CD4-positive, alpha-beta T cell (primary cell): ENCODE measurements at regions not wholly inside any gene's neighbourhood (a gene's known extent, or its start where the extent isn't known, plus 50 kb on each side); places are given as distances from the start of the nearest gene placed in this dataset.
"Not testable (repeated sequence)": the region's sequence is repeated elsewhere in the genome, so short reads cannot be mapped to it uniquely, and the experiment has no call there.

Experiments used
- ATAC-seq: fragments of 200-7000 bp; cut with Tn5 transposase; one replicate; pipeline ENCODE4 v1.10.0; 2022; ENCODE audit warnings: mild to moderate bottlenecking; ENCODE audit not compliant: poor library complexity
- CTCF ChIA-PET: fragments of 350-600 bp; sonication (Branson Sonifier 250); formaldehyde crosslinking; loops from one replicate; lab custom pipeline; 2021; ENCODE audit warnings: antibody characterized with exemption, inconsistent platforms; lab: Charles Lee
- POLR2A ChIA-PET: fragments of 350-600 bp; sonication (Branson Sonifier 250); formaldehyde crosslinking; loops from one replicate; lab custom pipeline; 2021; ENCODE audit warnings: antibody characterized with exemption, inconsistent platforms; lab: Charles Lee
- DNase-seq, 14 experiments: peaks; one replicate each; pipeline ENCODE4 v3.0.0-alpha.2; 2013 to 2020; ENCODE audit warnings: mixed read lengths in 2 of 14
- H3K27ac ChIP-seq, 2 donors: one replicate each; pipeline versions ENCODE4 v1.5.1 to v1.7.0; 2013; ENCODE audit warnings: low read length in 2 of 2, low read depth in 1 of 2, mild to moderate bottlenecking in 1 of 2
- H3K27me3 ChIP-seq, 2 experiments: 1 replicate in 1 of 2; 2 replicates in 1 of 2; pipeline versions ENCODE4 v1.6.1 to v1.7.0; 2013; ENCODE audit warnings: low read length in 2 of 2, control low read depth in 1 of 2, mild to moderate bottlenecking in 1 of 2, moderate library complexity in 1 of 2; ENCODE audit not compliant: insufficient read depth in 2 of 2, control insufficient read depth in 1 of 2
- H3K36me3 ChIP-seq: one replicate; pipeline ENCODE4 v1.6.1; 2013; ENCODE audit warnings: low read length, control low read depth; ENCODE audit not compliant: insufficient read depth
- H3K4me1 ChIP-seq: one replicate; pipeline ENCODE4 v1.6.1; 2013; ENCODE audit warnings: low read length, control low read depth; ENCODE audit not compliant: insufficient read depth
- H3K4me3 ChIP-seq: one replicate; pipeline ENCODE4 v1.5.1; 2013; ENCODE audit warnings: mild to moderate bottlenecking, low read length, moderate library complexity
- H3K9me3 ChIP-seq, 2 experiments: 1 replicate in 1 of 2; 2 replicates in 1 of 2; pipeline versions ENCODE4 v1.6.1 to v1.7.0; 2013; ENCODE audit warnings: low read length in 2 of 2, mild to moderate bottlenecking in 2 of 2, control low read depth in 1 of 2, moderate library complexity in 1 of 2; ENCODE audit not compliant: control insufficient read depth in 1 of 2, insufficient read depth in 1 of 2
- H3K27ac Mint-ChIP-seq: one replicate; pipeline ENCODE4 v1.8.0; 2020; ENCODE audit warnings: mixed read lengths
- H3K27me3 Mint-ChIP-seq: one replicate; pipeline ENCODE4 v1.8.0; 2021; ENCODE audit warnings: mixed read lengths
- H3K36me3 Mint-ChIP-seq: one replicate; pipeline ENCODE4 v1.8.0; 2021; ENCODE audit warnings: low read depth, mixed read lengths
- H3K4me1 Mint-ChIP-seq: one replicate; pipeline ENCODE4 v1.8.0; 2021; ENCODE audit warnings: low read depth, mixed read lengths
- H3K4me3 Mint-ChIP-seq: one replicate; pipeline ENCODE4 v1.8.0; 2020; ENCODE audit warnings: mild to moderate bottlenecking, mixed read lengths
- H3K9me3 Mint-ChIP-seq: one replicate; pipeline ENCODE4 v1.8.0; 2020; ENCODE audit warnings: mixed read lengths
- CTCF ChIP-seq: fragments of 200-600 bp; IDR thresholded peaks from one replicate; pipeline ENCODE4 v1.8.0; 2022; ENCODE audit warnings: antibody characterized with exemption, mild to moderate bottlenecking
- intact Hi-C, 2 experiments: fragments of 100-400 bp; cut with DNase I in 1 of 2; cut with micrococcal nuclease in 1 of 2; formaldehyde crosslinking; loops; one replicate each; pipeline versions ENCODE4 v1.15.1 to v1.9.0; 2023 to 2025; cut with DNase I, micrococcal nuclease

- H3K4me3 Mint-ChIP-seq: no peak overlapping the region
- ATAC-seq (no peak), DNase-seq (no peak)
- H3K27me3 Mint-ChIP-seq: peaks cover 4% of the 10 kb centered on the region
- no peaks in the 10 kb centered on the region for H3K4me1 Mint-ChIP-seq
- ChIA-PET POLR2A (no interaction called here), CTCF (no interaction called here)
- intact Hi-C loops: no loop called here
- H3K27ac Mint-ChIP-seq: no peak overlapping the region
- Histone ChIP-seq H3K4me1 (no peaks in the 10 kb centered on the region), H3K27me3 (no peaks in the 10 kb centered on the region), H3K27ac (no peak overlapping the region), H3K4me3 (no peak overlapping the region), H3K9me3 (no peaks in the 10 kb centered on the region), H3K36me3 (no peaks in the 10 kb centered on the region)
- TF ChIP-seq CTCF: no peak
- H3K36me3 Mint-ChIP-seq: no peaks in the 10 kb centered on the region
- H3K9me3 Mint-ChIP-seq: no peaks in the 10 kb centered on the region
Observed at GRCh38 chr13:50468849-50469669, 374.4 kb downstream of the DLEU7 start.

GRCh38 chr13:50473050-50473449 is 370.4 kb downstream of the DLEU7 start:
- DNase-seq, H3K36me3 ChIP-seq, H3K4me3 ChIP-seq, H3K9me3 ChIP-seq, H3K27ac Mint-ChIP-seq, H3K4me3 Mint-ChIP-seq, H3K4me1 ChIP-seq, H3K27ac ChIP-seq, H3K27me3 ChIP-seq, H3K27me3 Mint-ChIP-seq, POLR2A ChIA-PET, ATAC-seq, intact Hi-C loops, H3K4me1 Mint-ChIP-seq, CTCF ChIA-PET, H3K9me3 Mint-ChIP-seq, H3K36me3 Mint-ChIP-seq: not testable (repeated sequence)

- ChIA-PET CTCF (no interaction called here), POLR2A (no interaction called here)
- H3K27ac ChIP-seq: no peak overlapping the region
- no peaks in the 10 kb centered on the region for H3K36me3 ChIP-seq
- Mint-ChIP-seq H3K9me3 (no peaks in the 10 kb centered on the region), H3K4me3 (no peak overlapping the region), H3K27ac (no peak overlapping the region), H3K27me3 (peaks cover 4% of the 10 kb centered on the region), H3K4me1 (no peaks in the 10 kb centered on the region), H3K36me3 (no peaks in the 10 kb centered on the region)
- no peaks in the 10 kb centered on the region for H3K9me3 ChIP-seq
- H3K4me3 ChIP-seq: no peak overlapping the region
- H3K27me3 ChIP-seq: no peaks in the 10 kb centered on the region
- no peak for TF ChIP-seq CTCF
- no peak for ATAC-seq
- H3K4me1 ChIP-seq: no peaks in the 10 kb centered on the region
- no peak for DNase-seq
- intact Hi-C loops: no loop called here
Observed at GRCh38 chr13:50474088-50474662, 369.3 kb downstream of the DLEU7 start.
